A673 (cell line): ENCODE measurements at regions not wholly inside any gene's neighbourhood (a gene's known extent, or its start where the extent isn't known, plus 50 kb on each side); places are given as distances from the start of the nearest gene placed in this dataset.
"Not testable (repeated sequence)": the region's sequence is repeated elsewhere in the genome, so short reads cannot be mapped to it uniquely, and the experiment has no call there.

Experiments used
- BruUV-seq: library from RNA; stranded (reverse); fragments of 400-500 nt; replicated peaks from 2 replicates; lab custom pipeline; 2021; lab: Mats Ljungman, UMichigan
- CTCF ChIA-PET: fragments of 300-600 bp; sonication (Branson Sonifier 250); formaldehyde crosslinking; loops from one replicate; lab custom pipeline; 2022; ENCODE audit warnings: antibody characterized with exemption; lab: Charles Lee
- POLR2A ChIA-PET: fragments of 300-600 bp; sonication (Branson Sonifier 250); formaldehyde crosslinking; loops from one replicate; lab custom pipeline; 2022; ENCODE audit warnings: antibody characterized with exemption; ENCODE audit not compliant: low non-redundant PET; lab: Charles Lee
- DNase-seq: peaks from one replicate; pipeline ENCODE4 v3.0.0-alpha.2; 2015; ENCODE audit warnings: low spot score
- H3K27ac ChIP-seq: fragments of 200-600 bp; sonication (generic); 2 replicates; pipeline ENCODE4 v1.5.1; 2016; ENCODE audit warnings: mixed run types, low read depth, mild to moderate bottlenecking, mixed read lengths, antibody characterized with exemption, low read length; ENCODE audit not compliant: poor library complexity, severe bottlenecking
- H3K27me3 ChIP-seq: fragments of 200-600 bp; sonication (generic); replicated peaks from 2 replicates; pipeline ENCODE4 v1.6.1; 2017; ENCODE audit warnings: mixed run types, low read depth, mild to moderate bottlenecking, mixed read lengths, antibody characterized with exemption, low read length; ENCODE audit not compliant: insufficient read depth, poor library complexity
- H3K36me3 ChIP-seq: fragments of 200-600 bp; sonication (generic); 2 replicates; pipeline ENCODE4 v1.6.1; 2016; ENCODE audit warnings: mixed run types, mild to moderate bottlenecking, mixed read lengths, antibody characterized with exemption, low read length; ENCODE audit not compliant: insufficient read depth, poor library complexity, severe bottlenecking
- H3K4me1 ChIP-seq: fragments of 200-600 bp; sonication (generic); 2 replicates; pipeline ENCODE4 v1.6.1; 2017; ENCODE audit warnings: mixed run types, mild to moderate bottlenecking, mixed read lengths, antibody characterized with exemption, low read length; ENCODE audit not compliant: insufficient read depth, poor library complexity, severe bottlenecking
- H3K4me3 ChIP-seq: fragments of 200-600 bp; sonication (generic); 2 replicates; pipeline ENCODE4 v1.5.1; 2016; ENCODE audit warnings: low read depth, mixed run types, mild to moderate bottlenecking, mixed read lengths, low read length; ENCODE audit not compliant: poor library complexity, severe bottlenecking
- H3K9me3 ChIP-seq: fragments of 200-600 bp; sonication (generic); 2 replicates; pipeline ENCODE4 v1.6.1; 2016; ENCODE audit warnings: mixed run types, low read depth, mild to moderate bottlenecking, mixed read lengths, antibody characterized with exemption, low read length; ENCODE audit not compliant: poor library complexity, severe bottlenecking
- CTCF ChIP-seq: fragments of 300-800, 200-600 bp; sonication (generic); conservative IDR thresholded peaks from 2 replicates; pipeline ENCODE4 v1.5.1; 2017; ENCODE audit warnings: low read depth, mild to moderate bottlenecking, antibody characterized with exemption, low read length, moderate library complexity, mixed read lengths
- EZH2 ChIP-seq: fragments of 200-600 bp; sonication (generic); IDR thresholded peaks from 2 replicates; pipeline ENCODE4 v1.6.1; 2017; ENCODE audit warnings: borderline replicate concordance, low read depth, mild to moderate bottlenecking, mixed read lengths, antibody characterized with exemption, low read length; ENCODE audit not compliant: poor library complexity, severe bottlenecking
- intact Hi-C: fragments of 100-400 bp; cut with micrococcal nuclease; formaldehyde crosslinking; loops from one replicate; pipeline ENCODE4 v1.10.0; 2022; ENCODE audit not compliant: unreplicated experiment

- DNase-seq, result no peak
- ChIA-PET CTCF (no interaction called here), POLR2A (interaction anchor here (0.6 kb wide), 1 partner anchor 58 kb away, joined by 9 read pairs; no protein-coding TSS in a partner anchor)
- intact Hi-C loops, result no loop called here
- BruUV-seq, result no TSS peak
- no peaks in the 10 kb centered on the region for H3K4me1 ChIP-seq
- TF ChIP-seq CTCF (no peak), EZH2 (no peak)
- H3K27ac ChIP-seq, result no peak overlapping the region
- H3K27me3 ChIP-seq, result no peaks in the 10 kb centered on the region
- no peaks in the 10 kb centered on the region for H3K36me3 ChIP-seq
- no peak overlapping the region for H3K4me3 ChIP-seq
- no peaks in the 10 kb centered on the region for H3K9me3 ChIP-seq
These were observed 498.7 kb downstream of the CCER1 start for GRCh38 chr12:90456248-90456647.

DNA sequence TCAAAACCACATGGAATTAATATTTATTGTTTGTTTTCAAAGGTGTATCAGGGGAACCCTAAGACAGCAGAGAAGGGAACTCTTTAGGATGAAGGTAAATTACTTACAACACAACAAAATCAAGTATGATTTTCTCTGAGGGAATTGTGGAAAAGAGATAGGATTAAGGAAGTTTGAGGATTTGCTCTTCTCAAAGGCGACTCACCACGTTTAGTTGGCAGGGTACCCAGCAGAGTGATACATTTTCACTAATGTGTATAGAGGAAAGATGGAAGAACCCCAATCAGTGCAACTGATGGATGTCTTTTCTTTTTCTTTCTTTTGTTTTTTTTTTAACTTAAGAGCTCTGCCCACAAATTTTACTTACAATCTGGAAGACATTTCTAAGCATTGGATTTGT, 499.2 kb downstream of the CCER1 start:
- BruUV-seq, result no TSS peak
- Histone ChIP-seq H3K27ac (no peak overlapping the region), H3K36me3 (no peaks in the 10 kb centered on the region), H3K27me3 (no peaks in the 10 kb centered on the region), H3K4me3 (no peak overlapping the region), H3K4me1 (no peaks in the 10 kb centered on the region), H3K9me3 (no peaks in the 10 kb centered on the region)
- no peak for DNase-seq
- ChIA-PET CTCF (no interaction called here), POLR2A (interaction anchor here (0.6 kb wide), 1 partner anchor 58 kb away, joined by 9 read pairs; no protein-coding TSS in a partner anchor)
- intact Hi-C loops, result no loop called here
- TF ChIP-seq EZH2 (no peak), CTCF (no peak)

DNA sequence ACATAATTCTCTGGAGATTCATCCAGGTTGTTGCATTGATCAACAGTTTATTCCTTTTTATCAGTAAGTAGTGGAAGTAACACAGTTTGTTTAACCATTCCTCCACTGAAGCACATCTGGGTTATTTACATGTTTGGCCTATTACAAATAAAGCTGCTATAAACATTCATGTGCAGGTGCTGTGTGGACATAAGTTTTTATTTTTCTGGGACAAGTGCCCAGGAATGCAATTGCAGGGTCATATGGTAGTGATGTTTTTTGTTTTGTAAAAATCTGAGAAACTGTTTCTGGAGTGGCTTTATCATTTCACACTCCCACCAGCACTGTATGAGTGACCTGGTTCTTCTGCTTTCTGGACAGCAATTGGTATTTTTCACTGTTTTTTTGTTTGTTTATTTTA, 505.4 kb downstream of the CCER1 start:
- intact Hi-C loops, result no loop called here
- ChIA-PET POLR2A (no interaction called here), CTCF (no interaction called here)
- Histone ChIP-seq H3K4me1 (no peaks in the 10 kb centered on the region), H3K9me3 (no peaks in the 10 kb centered on the region), H3K4me3 (no peak overlapping the region), H3K27ac (no peak overlapping the region), H3K36me3 (no peaks in the 10 kb centered on the region), H3K27me3 (no peaks in the 10 kb centered on the region)
- no TSS peak for BruUV-seq
- TF ChIP-seq CTCF, result no peak
- no peak for DNase-seq

DNA sequence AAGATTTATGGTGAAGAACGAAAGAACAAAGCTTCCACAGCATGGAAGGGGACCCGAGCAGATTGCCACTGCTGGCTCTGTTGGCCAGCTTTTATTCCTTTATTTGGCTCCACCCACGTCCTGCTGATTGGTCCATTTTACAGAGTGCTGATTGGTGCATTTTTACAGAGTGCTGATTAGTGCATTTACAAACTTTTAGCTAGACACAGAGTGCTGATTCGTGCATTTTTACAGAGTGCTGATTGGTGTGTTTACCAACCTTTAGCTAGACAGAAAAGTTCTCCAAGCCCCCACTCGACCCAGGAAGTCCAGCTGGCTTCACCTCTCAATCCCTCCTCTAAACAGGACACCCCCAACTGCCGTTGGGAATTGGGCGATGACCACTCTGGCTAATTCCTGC, 511.5 kb downstream of the CCER1 start:
- H3K4me3 ChIP-seq, POLR2A ChIA-PET, DNase-seq, intact Hi-C loops, H3K27me3 ChIP-seq, H3K27ac ChIP-seq, H3K9me3 ChIP-seq, H3K4me1 ChIP-seq, BruUV-seq, H3K36me3 ChIP-seq, CTCF ChIA-PET: not testable (repeated sequence)
